KMS-11 (cell line): ENCODE measurements at regions not wholly inside any gene's neighbourhood (a gene's known extent, or its start where the extent isn't known, plus 50 kb on each side); places are given as distances from the start of the nearest gene placed in this dataset.

ENCODE experiments used
- H2AFZ ChIP-seq: fragments of 200-600 bp; sonication (generic); 2 replicates; pipeline ENCODE4 v1.6.1; 2016; ENCODE audit warnings: antibody characterized with exemption, mixed run types, low read depth
- H3K27ac ChIP-seq: fragments of 200-600 bp; sonication (generic); 2 replicates; pipeline ENCODE4 v1.6.1; 2016; ENCODE audit warnings: mild to moderate bottlenecking, mixed run types
- H3K27me3 ChIP-seq: fragments of 200-600 bp; sonication (generic); 2 replicates; pipeline ENCODE4 v1.6.1; 2017; ENCODE audit warnings: mild to moderate bottlenecking, low read depth, mixed run types, moderate library complexity; ENCODE audit not compliant: insufficient read depth
- H3K36me3 ChIP-seq: fragments of 200-600 bp; sonication (generic); 2 replicates; pipeline ENCODE4 v1.6.1; 2017; ENCODE audit warnings: mild to moderate bottlenecking, mixed run types; ENCODE audit not compliant: insufficient read depth
- H3K4me1 ChIP-seq: fragments of 200-600 bp; sonication (generic); 2 replicates; pipeline ENCODE4 v1.6.1; 2016; ENCODE audit warnings: mild to moderate bottlenecking, low read depth, mixed run types; ENCODE audit not compliant: poor library complexity, severe bottlenecking
- H3K4me2 ChIP-seq: fragments of 200-600 bp; sonication (generic); 2 replicates; pipeline ENCODE4 v1.7.0; 2016; ENCODE audit warnings: mild to moderate bottlenecking, mixed run types
- H3K4me3 ChIP-seq: fragments of 200-600 bp; sonication (generic); IDR thresholded peaks from 2 replicates; pipeline ENCODE4 v1.6.1; 2017; ENCODE audit warnings: low read depth, low read length, mixed read lengths; ENCODE audit not compliant: insufficient read depth
- H3K79me2 ChIP-seq: fragments of 200-600 bp; sonication (generic); 2 replicates; pipeline ENCODE4 v1.6.1; 2016; ENCODE audit warnings: low read depth, mixed run types; ENCODE audit not compliant: insufficient read depth
- H3K9ac ChIP-seq: fragments of 200-600 bp; sonication (generic); 2 replicates; pipeline ENCODE4 v1.6.1; 2016; ENCODE audit warnings: mild to moderate bottlenecking, mixed run types
- H4K20me1 ChIP-seq: fragments of 200-600 bp; sonication (generic); 2 replicates; pipeline ENCODE4 v1.6.1; 2016; ENCODE audit warnings: mild to moderate bottlenecking, mixed run types; ENCODE audit not compliant: insufficient read depth
- TF ChIP-seq, protein P1 (sequence below): fragments of 200-600 bp; sonication (generic); conservative IDR thresholded peaks from 2 replicates; pipeline ENCODE4 v1.6.1; 2017; ENCODE audit warnings: low read depth, mild to moderate bottlenecking, antibody characterized with exemption, low read length, moderate library complexity, mixed read lengths

DNA sequence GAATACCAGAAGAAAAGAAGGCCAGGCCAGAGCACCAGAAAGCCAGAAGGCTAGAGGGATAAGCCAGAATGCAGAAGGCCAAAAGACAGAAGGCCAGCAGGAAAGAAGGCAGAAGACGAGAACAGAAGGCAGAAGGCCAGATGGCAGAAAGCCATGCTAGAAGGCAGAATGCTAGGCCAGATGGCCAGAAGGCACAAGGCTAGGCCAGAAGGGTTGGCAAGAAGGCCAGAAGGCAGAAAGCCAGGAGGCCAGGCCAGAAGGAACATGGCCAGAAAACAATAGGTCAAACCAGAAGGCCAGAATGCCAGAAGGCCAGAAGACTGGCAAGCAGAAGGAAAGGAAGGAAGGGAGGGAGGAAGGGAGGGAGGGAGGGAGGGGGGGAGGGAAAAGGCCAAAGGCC is 188.8 kb downstream of the TUBA3C start:
- Histone ChIP-seq H3K4me1 (no peaks in the 10 kb centered on the region), H2AFZ (no peak overlapping the region), H3K27ac (no peak overlapping the region), H3K79me2 (no peaks in the 10 kb centered on the region), H3K4me2 (no peak overlapping the region), H3K9ac (no peak overlapping the region), H3K4me3 (no peak overlapping the region), H3K27me3 (no peaks in the 10 kb centered on the region), H4K20me1 (no peaks in the 10 kb centered on the region), H3K36me3 (no peaks in the 10 kb centered on the region)
- TF ChIP-seq, protein P1, sequence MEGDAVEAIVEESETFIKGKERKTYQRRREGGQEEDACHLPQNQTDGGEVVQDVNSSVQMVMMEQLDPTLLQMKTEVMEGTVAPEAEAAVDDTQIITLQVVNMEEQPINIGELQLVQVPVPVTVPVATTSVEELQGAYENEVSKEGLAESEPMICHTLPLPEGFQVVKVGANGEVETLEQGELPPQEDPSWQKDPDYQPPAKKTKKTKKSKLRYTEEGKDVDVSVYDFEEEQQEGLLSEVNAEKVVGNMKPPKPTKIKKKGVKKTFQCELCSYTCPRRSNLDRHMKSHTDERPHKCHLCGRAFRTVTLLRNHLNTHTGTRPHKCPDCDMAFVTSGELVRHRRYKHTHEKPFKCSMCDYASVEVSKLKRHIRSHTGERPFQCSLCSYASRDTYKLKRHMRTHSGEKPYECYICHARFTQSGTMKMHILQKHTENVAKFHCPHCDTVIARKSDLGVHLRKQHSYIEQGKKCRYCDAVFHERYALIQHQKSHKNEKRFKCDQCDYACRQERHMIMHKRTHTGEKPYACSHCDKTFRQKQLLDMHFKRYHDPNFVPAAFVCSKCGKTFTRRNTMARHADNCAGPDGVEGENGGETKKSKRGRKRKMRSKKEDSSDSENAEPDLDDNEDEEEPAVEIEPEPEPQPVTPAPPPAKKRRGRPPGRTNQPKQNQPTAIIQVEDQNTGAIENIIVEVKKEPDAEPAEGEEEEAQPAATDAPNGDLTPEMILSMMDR: no peak

DNA sequence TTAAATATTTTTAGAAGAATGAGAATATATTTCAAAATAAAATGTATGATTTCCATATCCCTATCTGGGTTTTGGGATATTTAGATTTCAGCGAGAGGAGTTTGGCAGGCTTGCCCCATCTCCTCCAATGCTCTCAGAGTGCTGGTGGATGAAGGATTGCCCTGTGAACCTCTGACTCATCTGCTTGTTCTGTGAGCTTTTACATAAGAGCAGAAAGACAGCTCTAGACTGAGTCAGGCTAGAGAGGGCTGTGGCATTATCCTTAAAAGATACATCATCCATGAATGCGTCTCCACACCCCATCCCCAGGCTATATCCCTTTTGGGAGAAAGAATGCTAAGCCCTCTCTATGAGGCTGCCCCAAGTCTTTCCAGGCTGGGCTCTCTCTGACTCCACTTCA is 190.6 kb downstream of the TUBA3C start:
- Histone ChIP-seq H3K4me3 (no peak overlapping the region), H3K4me1 (no peaks in the 10 kb centered on the region), H3K79me2 (no peaks in the 10 kb centered on the region), H3K9ac (no peak overlapping the region), H2AFZ (no peak overlapping the region), H3K4me2 (no peak overlapping the region), H3K27me3 (no peaks in the 10 kb centered on the region), H3K27ac (no peak overlapping the region), H4K20me1 (no peaks in the 10 kb centered on the region), H3K36me3 (no peaks in the 10 kb centered on the region)
- TF ChIP-seq, protein P1: no peak

DNA sequence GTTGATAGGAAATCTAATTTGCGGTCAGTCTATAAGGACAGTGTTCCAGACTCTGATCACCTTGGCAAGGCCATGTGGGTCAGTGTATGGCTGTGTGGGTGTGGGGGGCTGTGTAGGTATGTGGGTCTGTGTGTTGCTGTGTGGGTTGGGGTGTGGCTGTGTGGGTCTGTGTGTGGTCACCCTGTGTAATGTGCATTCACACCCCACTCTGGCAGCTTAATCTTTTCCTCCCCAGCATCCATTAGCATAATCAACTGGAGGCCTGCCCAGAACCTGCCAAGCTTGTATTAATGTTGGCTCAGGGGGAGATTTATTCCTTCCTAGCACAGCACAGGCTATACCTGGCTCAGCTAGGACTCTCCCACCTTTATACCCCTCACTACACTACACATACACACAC is 203.2 kb downstream of the TUBA3C start:
- no peaks in the 10 kb centered on the region for H3K4me1 ChIP-seq
- H2AFZ ChIP-seq: no peak overlapping the region

DNA sequence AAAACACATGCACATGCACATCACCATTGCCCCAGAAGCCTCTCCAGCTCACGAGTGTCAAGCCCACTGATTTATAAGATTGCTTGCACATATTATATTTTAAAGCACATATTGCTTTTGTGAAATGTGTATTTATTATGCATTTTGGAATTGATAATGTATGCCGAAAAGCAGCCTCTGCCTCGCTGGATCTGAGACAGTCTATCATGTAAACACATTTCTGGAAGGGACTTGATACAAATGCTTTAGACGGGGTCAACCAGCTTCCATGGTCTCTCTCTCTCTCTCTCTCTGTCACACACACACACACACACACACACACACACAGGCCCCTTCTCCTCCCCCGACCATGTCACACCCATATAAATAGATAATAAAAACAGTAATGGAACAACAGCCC is 203.8 kb downstream of the TUBA3C start:
- no peaks in the 10 kb centered on the region for H3K27me3 ChIP-seq
- no peak overlapping the region for H2AFZ ChIP-seq
- H3K36me3 ChIP-seq: no peaks in the 10 kb centered on the region
- H3K79me2 ChIP-seq: no peaks in the 10 kb centered on the region
- H3K4me1 ChIP-seq: no peaks in the 10 kb centered on the region
- H3K4me2 ChIP-seq: no peak overlapping the region
- H3K27ac ChIP-seq: no peak overlapping the region
- TF ChIP-seq, protein P1: no peak
- no peaks in the 10 kb centered on the region for H4K20me1 ChIP-seq
- no peak overlapping the region for H3K4me3 ChIP-seq
- H3K9ac ChIP-seq: no peak overlapping the region

More for the DNA sequence above, 203.2 kb downstream of the TUBA3C start:
- H3K27ac ChIP-seq: no peak overlapping the region
- no peaks in the 10 kb centered on the region for H4K20me1 ChIP-seq
- TF ChIP-seq, protein P1: no peak
- H3K4me3 ChIP-seq: no peak overlapping the region
- no peak overlapping the region for H3K9ac ChIP-seq
- H3K79me2 ChIP-seq: no peaks in the 10 kb centered on the region
- H3K4me2 ChIP-seq: no peak overlapping the region
- H3K27me3 ChIP-seq: no peaks in the 10 kb centered on the region
- H3K36me3 ChIP-seq: no peaks in the 10 kb centered on the region
